DND-41 (cell line): ENCODE measurements at regions not wholly inside any gene's neighbourhood (a gene's known extent, or its start where the extent isn't known, plus 50 kb on each side); places are given as distances from the start of the nearest gene placed in this dataset.

Experiments used
- ATAC-seq: fragments of 200-7000 bp; cut with Tn5 transposase; 3 replicates; pipeline ENCODE4 v1.9.1; 2021; ENCODE audit warnings: low read depth; ENCODE audit not compliant: insufficient read depth
- DNase-seq: peaks from one replicate; pipeline ENCODE4 v3.0.0-alpha.2; 2020
- H2AFZ ChIP-seq: 2 replicates; pipeline ENCODE4 v1.6.0; 2012; ENCODE audit warnings: low read depth, low read length
- H3K27ac ChIP-seq: 2 replicates; pipeline ENCODE4 v1.5.1; 2012; ENCODE audit warnings: low read length, inconsistent platforms
- H3K27me3 ChIP-seq: fragments of 200-600 bp; sonication (generic); 2 replicates; pipeline ENCODE4 v1.6.0; 2012; ENCODE audit warnings: low read length, mild to moderate bottlenecking, inconsistent platforms; ENCODE audit not compliant: insufficient read depth, poor library complexity
- H3K36me3 ChIP-seq: 2 replicates; pipeline ENCODE4 v1.5.1; 2012; ENCODE audit warnings: low read length, inconsistent platforms; ENCODE audit not compliant: insufficient read depth
- H3K4me1 ChIP-seq: 2 replicates; pipeline ENCODE4 v1.5.1; 2012; ENCODE audit warnings: mild to moderate bottlenecking, low read length; ENCODE audit not compliant: insufficient read depth
- H3K4me2 ChIP-seq: 2 replicates; pipeline ENCODE4 v1.6.0; 2012; ENCODE audit warnings: mild to moderate bottlenecking, moderate library complexity, low read length, inconsistent platforms; ENCODE audit not compliant: insufficient read depth
- H3K4me3 ChIP-seq, 2 experiments: fragments of 200-600 bp in 1 of 2; shearing (Covaris generic) in 1 of 2; 2 replicates each; pipeline ENCODE4 v1.5.1; 2012 to 2016; ENCODE audit warnings: inconsistent platforms in 2 of 2, low read length in 2 of 2, mild to moderate bottlenecking in 2 of 2, low read depth in 1 of 2, moderate library complexity in 1 of 2
- H3K79me2 ChIP-seq: 2 replicates; pipeline ENCODE4 v1.6.0; 2012; ENCODE audit warnings: low read length, inconsistent platforms; ENCODE audit not compliant: insufficient read depth
- H3K9ac ChIP-seq: 2 replicates; pipeline ENCODE4 v1.6.0; 2012; ENCODE audit warnings: low read depth, mild to moderate bottlenecking, inconsistent platforms, low read length, moderate library complexity
- H3K9me3 ChIP-seq: 2 replicates; pipeline ENCODE4 v1.5.1; 2012; ENCODE audit warnings: low read length, moderate library complexity, mild to moderate bottlenecking, inconsistent platforms; ENCODE audit not compliant: insufficient read depth, severe bottlenecking
- H4K20me1 ChIP-seq: 2 replicates; pipeline ENCODE4 v1.6.0; 2012; ENCODE audit warnings: low read length; ENCODE audit not compliant: insufficient read depth
- CTCF ChIP-seq: IDR thresholded peaks from 2 replicates; pipeline ENCODE4 v1.5.1; 2012; ENCODE audit warnings: borderline replicate concordance, low read length, moderate library complexity, mild to moderate bottlenecking; ENCODE audit not compliant: poor library complexity, severe bottlenecking; ENCODE audit errors: extremely low read depth
- EZH2 ChIP-seq: IDR thresholded peaks from 3 replicates; pipeline ENCODE4 v1.6.1; 2012; ENCODE audit warnings: borderline replicate concordance, low read depth, mild to moderate bottlenecking, moderate library complexity, low read length, inconsistent platforms; ENCODE audit not compliant: severe bottlenecking

- no peak for ATAC-seq
- Histone ChIP-seq H4K20me1 (no peaks in the 10 kb centered on the region), H3K27ac (no peak overlapping the region), H3K36me3 (no peaks in the 10 kb centered on the region), H3K4me3 (no peak overlapping the region), H2AFZ (no peak overlapping the region), H3K9ac (no peak overlapping the region), H3K79me2 (no peaks in the 10 kb centered on the region), H3K27me3 (no peaks in the 10 kb centered on the region), H3K9me3 (no peaks in the 10 kb centered on the region), H3K4me2 (no peak overlapping the region), H3K4me1 (no peaks in the 10 kb centered on the region)
- DNase-seq: no peak
- no peak for TF ChIP-seq EZH2
- TF ChIP-seq CTCF: no peak
Measured at GRCh38 chr6:9398767-9399373, 963.5 kb upstream of the SLC35B3 start.

- no peak for DNase-seq
- Histone ChIP-seq H3K36me3 (no peaks in the 10 kb centered on the region), H3K9me3 (no peaks in the 10 kb centered on the region), H3K9ac (no peak overlapping the region), H3K27ac (no peak overlapping the region), H3K79me2 (no peaks in the 10 kb centered on the region), H3K27me3 (no peaks in the 10 kb centered on the region), H2AFZ (no peak overlapping the region), H3K4me2 (no peak overlapping the region), H3K4me1 (no peaks in the 10 kb centered on the region), H3K4me3 (no peak overlapping the region), H4K20me1 (no peaks in the 10 kb centered on the region)
- no peak for ATAC-seq
- TF ChIP-seq CTCF: no peak
- no peak for TF ChIP-seq EZH2
Measured at GRCh38 chr6:9398071-9398766, 962.9 kb upstream of the SLC35B3 start.

GRCh38 chr6:9388596-9388995, 953.3 kb upstream of the SLC35B3 start:
- H3K4me3 ChIP-seq: no peak overlapping the region
- no peak overlapping the region for H2AFZ ChIP-seq

More at GRCh38 chr6:9388596-9388995, 953.3 kb upstream of the SLC35B3 start:
- H3K27ac ChIP-seq: no peak overlapping the region
- H4K20me1 ChIP-seq: no peaks in the 10 kb centered on the region
- no peak overlapping the region for H3K4me2 ChIP-seq
- H3K79me2 ChIP-seq: no peaks in the 10 kb centered on the region
- ATAC-seq: no peak
- H3K9ac ChIP-seq: no peak overlapping the region
- H3K9me3 ChIP-seq: no peaks in the 10 kb centered on the region
- H3K36me3 ChIP-seq: no peaks in the 10 kb centered on the region
- no peak for DNase-seq
- no peaks in the 10 kb centered on the region for H3K27me3 ChIP-seq
- no peak for TF ChIP-seq EZH2
- TF ChIP-seq CTCF: no peak
- no peaks in the 10 kb centered on the region for H3K4me1 ChIP-seq
